HepG2 (cell line): ENCODE measurements at regions not wholly inside any gene's neighbourhood (a gene's known extent, or its start where the extent isn't known, plus 50 kb on each side); places are given as distances from the start of the nearest gene placed in this dataset.

Experiments
- ATAC-seq: fragments of 200-7000 bp; cut with Tn5 transposase; 3 replicates; pipeline ENCODE4 v1.9.1; 2020; ENCODE audit warnings: mild to moderate bottlenecking, moderate library complexity
- BruUV-seq: library from RNA; stranded (reverse); fragments of 400-500 nt; replicated peaks from 2 replicates; lab custom pipeline; 2021; lab: Mats Ljungman, UMichigan
- CTCF ChIA-PET: fragments of 300-600 bp; formaldehyde crosslinking; extraction: SDS; loops from one replicate; lab custom pipeline; 2021; ENCODE audit warnings: low total read pairs, inconsistent platforms, low intra/inter-chr PET ratio; lab: Yijun Ruan, JAX
- POLR2A ChIA-PET: fragments of 350-600 bp; sonication (Branson Sonifier 250); formaldehyde crosslinking; loops from one replicate; lab custom pipeline; 2020; ENCODE audit warnings: antibody characterized with exemption, inconsistent platforms; lab: Yijun Ruan, JAX
- DNase-seq: peaks from one replicate; pipeline ENCODE4 v3.0.0-alpha.2; 2015; ENCODE audit warnings: low spot score
- FAIRE-seq: peaks from 3 replicates; lab custom pipeline; 2011; peaks lifted over from hg19 to GRCh38; lab: Jason Lieb, UNC
- H2AFZ ChIP-seq: one replicate; pipeline ENCODE4 v1.6.1; 2011; ENCODE audit warnings: low read length, inconsistent platforms
- H3K27ac ChIP-seq: fragments of 300-600 bp; 3 replicates; pipeline ENCODE4 v1.8.0; 2011; ENCODE audit warnings: mixed run types, mild to moderate bottlenecking, mixed read lengths, low read length, inconsistent platforms; ENCODE audit not compliant: insufficient read depth; ENCODE audit errors: extremely low read length
- H3K27me3 ChIP-seq, 2 experiments: fragments of 200-600 bp in 1 of 2; 2 replicates in 1 of 2; 3 replicates in 1 of 2; pipeline versions ENCODE4 v1.6.0 to v1.8.0; 2011; ENCODE audit warnings: low read length in 2 of 2, mild to moderate bottlenecking in 2 of 2, moderate library complexity in 2 of 2, inconsistent platforms in 1 of 2; ENCODE audit not compliant: insufficient read depth in 2 of 2, control insufficient read depth in 1 of 2
- H3K36me3 ChIP-seq, 2 experiments: fragments of 200-600 bp in 1 of 2; replicated peaks in 1 of 2; 2 replicates in 1 of 2; 3 replicates in 1 of 2; pipeline versions ENCODE4 v1.5.1 to v1.8.0; 2011; ENCODE audit warnings: low read length in 2 of 2, inconsistent platforms in 1 of 2; ENCODE audit not compliant: insufficient read depth in 2 of 2, control insufficient read depth in 1 of 2
- H3K4me1 ChIP-seq: 2 replicates; pipeline ENCODE4 v1.5.1; 2012; ENCODE audit warnings: low read length, inconsistent platforms; ENCODE audit not compliant: insufficient read depth
- H3K4me2 ChIP-seq: 2 replicates; pipeline ENCODE4 v1.6.0; 2011; ENCODE audit warnings: low read depth, low read length, inconsistent platforms
- H3K4me3 ChIP-seq, 3 experiments: fragments of 200-600 bp in 1 of 3; sonication (generic), shearing (Covaris generic) in 1 of 3; replicated peaks in 1 of 3; 2 replicates each; pipeline ENCODE4 v1.5.1; 2011 to 2016; ENCODE audit warnings: low read length in 3 of 3, inconsistent platforms in 2 of 3, low read depth in 2 of 3, mild to moderate bottlenecking in 2 of 3, control low read depth in 1 of 3, mixed read lengths in 1 of 3; ENCODE audit not compliant: insufficient read depth in 1 of 3
- H3K79me2 ChIP-seq: one replicate; pipeline ENCODE4 v1.6.1; 2011; ENCODE audit warnings: low read length, inconsistent platforms; ENCODE audit not compliant: insufficient read depth
- H3K9ac ChIP-seq: 2 replicates; pipeline ENCODE4 v1.6.0; 2011; ENCODE audit warnings: mild to moderate bottlenecking, low read depth, low read length, inconsistent platforms; ENCODE audit not compliant: insufficient read depth
- H3K9me3 ChIP-seq: 2 replicates; pipeline ENCODE4 v1.5.1; 2012; ENCODE audit warnings: mild to moderate bottlenecking, low read length
- H4K20me1 ChIP-seq: 2 replicates; pipeline ENCODE4 v1.6.0; 2011; ENCODE audit warnings: inconsistent platforms, mild to moderate bottlenecking, low read length, moderate library complexity; ENCODE audit not compliant: insufficient read depth
- CEBPG ChIP-seq: IDR thresholded peaks from 2 replicates; pipeline ENCODE4 v1.6.1; 2016
- HMGA1 ChIP-seq: sonication (generic); formaldehyde crosslinking; conservative IDR thresholded peaks from 2 replicates; pipeline ENCODE4 v1.4.0; 2020; ENCODE audit warnings: missing genetic modification reagents
- MED8 ChIP-seq: sonication (generic); formaldehyde crosslinking; IDR thresholded peaks from 2 replicates; pipeline ENCODE4 v1.8.1; 2023; ENCODE audit warnings: mild to moderate bottlenecking, missing genetic modification reagents; ENCODE audit not compliant: insufficient replicate concordance
- NR1H2 ChIP-seq: sonication (generic); formaldehyde crosslinking; IDR thresholded peaks from 2 replicates; pipeline ENCODE4 v1.8.1; 2022; ENCODE audit warnings: low read depth, missing genetic modification reagents, borderline replicate concordance
- RAD51 ChIP-seq: fragments of 450-650 bp; IDR thresholded peaks from 2 replicates; pipeline ENCODE4 v1.6.1; 2016; ENCODE audit warnings: borderline replicate concordance
- SATB2 ChIP-seq: sonication (generic); formaldehyde crosslinking; IDR thresholded peaks from 2 replicates; pipeline ENCODE4 v1.5.0; 2020; ENCODE audit warnings: missing genetic modification reagents
- SP140L ChIP-seq: sonication (generic); formaldehyde crosslinking; IDR thresholded peaks from 2 replicates; pipeline ENCODE4 v1.4.0; 2020; ENCODE audit warnings: missing genetic modification reagents, borderline replicate concordance
- ZNF253 ChIP-seq: sonication (generic); formaldehyde crosslinking; IDR thresholded peaks from 2 replicates; pipeline ENCODE4 v1.8.0; 2022; ENCODE audit warnings: mild to moderate bottlenecking, missing genetic modification reagents, borderline replicate concordance
- ZNF337 ChIP-seq: sonication (generic); formaldehyde crosslinking; IDR thresholded peaks from 2 replicates; pipeline ENCODE4 v1.5.1; 2020; ENCODE audit warnings: missing genetic modification reagents, low read depth, mild to moderate bottlenecking, borderline replicate concordance
- ZNF577 ChIP-seq: sonication (generic); formaldehyde crosslinking; IDR thresholded peaks from 2 replicates; pipeline ENCODE4 v1.4.0; 2020; ENCODE audit warnings: mild to moderate bottlenecking, low read depth, missing genetic modification reagents, borderline replicate concordance
- WGBS: methylation state at CpG from one replicate; pipeline ENCODE4 v1.1.6; 2017; ENCODE audit warnings: low lambda C conversion rate; 5-methylcytosine and 5-hydroxymethylcytosine counted together
- in situ Hi-C: cut with HindIII; loops from 2 replicates; pipeline ENCODE4 v1.10.0; 2017; ENCODE audit warnings: low pct_unique_long_range_greater_than_20kb; ENCODE audit not compliant: extremely low pct_ligation_motif_present
- intact Hi-C: fragments of 100-400 bp; cut with micrococcal nuclease; formaldehyde crosslinking; loops from one replicate; pipeline ENCODE4 v1.10.0; 2022; ENCODE audit not compliant: unreplicated experiment
- TF ChIP-seq, protein P1 (sequence below): IDR thresholded peaks from 2 replicates; pipeline ENCODE4 v1.6.1; 2016; ENCODE audit warnings: control low read depth
- TF ChIP-seq, protein P2 (sequence below): sonication (generic); formaldehyde crosslinking; IDR thresholded peaks from 2 replicates; pipeline ENCODE4 v1.8.0; 2022; ENCODE audit warnings: missing genetic modification reagents, mild to moderate bottlenecking, moderate library complexity, borderline replicate concordance
- TF ChIP-seq, protein P3 (sequence below), 2 experiments: sonication (generic) in 1 of 2; formaldehyde crosslinking in 1 of 2; IDR thresholded peaks; 2 replicates each; pipeline versions ENCODE4 v1.5.1 to v1.6.1; 2011 to 2020; ENCODE audit warnings: borderline replicate concordance in 1 of 2, low read depth in 1 of 2, low read length in 1 of 2, mild to moderate bottlenecking in 1 of 2, missing genetic modification reagents in 1 of 2, moderate library complexity in 1 of 2

DNA sequence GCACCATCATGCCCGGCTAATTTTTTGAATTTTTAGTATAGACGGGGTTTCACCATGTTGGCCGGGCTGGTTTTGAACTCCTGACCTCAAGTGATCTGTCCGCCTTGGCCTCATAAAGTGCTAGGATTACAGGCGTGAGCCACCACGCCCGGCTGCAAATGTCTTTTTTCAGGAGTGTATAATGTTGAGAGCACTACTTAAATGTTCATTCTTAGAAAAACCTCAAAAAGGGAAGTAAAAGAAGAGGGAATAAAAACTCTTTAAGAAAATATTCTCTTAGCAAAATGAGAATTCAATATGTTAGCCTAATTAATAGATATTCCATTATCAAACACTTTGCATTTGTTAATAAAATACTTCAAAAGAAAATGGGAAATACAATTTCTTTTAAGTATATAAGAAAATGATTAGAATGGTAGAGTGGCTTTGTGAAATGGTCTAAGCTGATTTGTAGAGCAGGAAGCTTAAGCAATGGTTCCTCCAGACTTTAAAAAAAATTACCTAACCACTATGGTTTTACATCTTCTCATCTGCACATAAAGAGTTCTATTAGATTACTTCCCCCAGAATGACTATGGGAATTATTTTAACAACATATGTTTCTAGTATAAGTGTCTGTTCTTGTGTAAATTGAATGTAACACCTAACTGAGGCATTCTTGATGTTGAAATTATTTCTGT, 226.7 kb upstream of the ALCAM start:
- in situ Hi-C loops (no loop called here), intact Hi-C loops (no loop called here)
- WGBS: 19% methylated on average over 7 of the region's 7 CpGs
- H3K9me3 ChIP-seq: no peaks in the 10 kb centered on the region
- BruUV-seq: no TSS peak
- ATAC-seq (no peak), FAIRE-seq (no peak)
- H3K27ac ChIP-seq: no peak overlapping the region
- H3K27me3 ChIP-seq: no peaks in the 10 kb centered on the region
- no peaks in the 10 kb centered on the region for H3K36me3 ChIP-seq
- no peak overlapping the region for H2AFZ ChIP-seq
- H3K4me3 ChIP-seq: no peak overlapping the region
- H3K4me2 ChIP-seq: no peak overlapping the region
- POLR2A ChIA-PET: no interaction called here
- TF ChIP-seq MED8 (no peak), ZNF253 (CRISPR knock-in tag) (no peak), SATB2 (CRISPR knock-in tag) (no peak), ZNF337 (CRISPR knock-in tag) (no peak), SP140L (CRISPR knock-in tag) (no peak), ZNF577 (CRISPR knock-in tag) (no peak), CEBPG (CRISPR knock-in tag) (no peak)
- TF ChIP-seq, all 625 proteins: peak for 0
- H4K20me1 ChIP-seq: no peaks in the 10 kb centered on the region
- H3K79me2 ChIP-seq: no peaks in the 10 kb centered on the region
- no peak for DNase-seq
- no peak overlapping the region for H3K9ac ChIP-seq
- CTCF ChIA-PET: no interaction called here
- no peaks in the 10 kb centered on the region for H3K4me1 ChIP-seq

DNA sequence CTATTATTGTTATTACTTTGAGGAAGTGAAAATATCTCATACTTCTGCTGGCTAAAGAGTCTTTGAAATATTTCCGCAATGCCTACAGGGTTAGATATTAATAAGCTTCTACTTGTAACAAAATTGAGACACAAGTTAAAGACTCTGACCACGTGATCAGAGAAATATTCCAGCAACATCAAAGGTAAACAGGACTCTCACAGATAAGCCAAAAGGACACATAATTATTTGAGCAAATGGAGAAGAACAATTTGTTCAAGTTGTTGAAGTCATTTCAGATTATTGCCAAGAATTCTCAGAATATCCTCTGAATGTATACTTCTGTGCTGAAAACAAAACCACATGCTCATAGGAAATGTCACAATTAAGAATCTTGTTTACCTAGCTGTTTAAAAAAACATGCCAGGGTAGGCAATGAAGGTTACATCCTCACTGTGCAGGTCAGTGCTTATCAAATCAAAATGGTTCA, 225.8 kb upstream of the ALCAM start:
- ATAC-seq (no peak), DNase-seq (no peak), FAIRE-seq (no peak)
- no peaks in the 10 kb centered on the region for H3K9me3 ChIP-seq
- WGBS: 49% methylated on average over 2 of the region's 2 CpGs
- no peaks in the 10 kb centered on the region for H3K36me3 ChIP-seq
- ChIA-PET POLR2A (no interaction called here), CTCF (no interaction called here)
- intact Hi-C loops (no loop called here), in situ Hi-C loops (no loop called here)
- H2AFZ ChIP-seq: no peak overlapping the region
- no peak overlapping the region for H3K9ac ChIP-seq
- H3K4me1 ChIP-seq: no peaks in the 10 kb centered on the region
- H3K4me2 ChIP-seq: no peak overlapping the region
- H3K79me2 ChIP-seq: no peaks in the 10 kb centered on the region
- no peak overlapping the region for H3K27ac ChIP-seq
- no peak for TF ChIP-seq HMGA1 (CRISPR knock-in tag)
- no peak for TF ChIP-seq NR1H2 (CRISPR knock-in tag)
- TF ChIP-seq, protein P1, sequence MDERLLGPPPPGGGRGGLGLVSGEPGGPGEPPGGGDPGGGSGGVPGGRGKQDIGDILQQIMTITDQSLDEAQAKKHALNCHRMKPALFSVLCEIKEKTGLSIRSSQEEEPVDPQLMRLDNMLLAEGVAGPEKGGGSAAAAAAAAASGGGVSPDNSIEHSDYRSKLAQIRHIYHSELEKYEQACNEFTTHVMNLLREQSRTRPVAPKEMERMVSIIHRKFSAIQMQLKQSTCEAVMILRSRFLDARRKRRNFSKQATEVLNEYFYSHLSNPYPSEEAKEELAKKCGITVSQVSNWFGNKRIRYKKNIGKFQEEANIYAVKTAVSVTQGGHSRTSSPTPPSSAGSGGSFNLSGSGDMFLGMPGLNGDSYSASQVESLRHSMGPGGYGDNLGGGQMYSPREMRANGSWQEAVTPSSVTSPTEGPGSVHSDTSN: no peak
- TF ChIP-seq, protein P2, sequence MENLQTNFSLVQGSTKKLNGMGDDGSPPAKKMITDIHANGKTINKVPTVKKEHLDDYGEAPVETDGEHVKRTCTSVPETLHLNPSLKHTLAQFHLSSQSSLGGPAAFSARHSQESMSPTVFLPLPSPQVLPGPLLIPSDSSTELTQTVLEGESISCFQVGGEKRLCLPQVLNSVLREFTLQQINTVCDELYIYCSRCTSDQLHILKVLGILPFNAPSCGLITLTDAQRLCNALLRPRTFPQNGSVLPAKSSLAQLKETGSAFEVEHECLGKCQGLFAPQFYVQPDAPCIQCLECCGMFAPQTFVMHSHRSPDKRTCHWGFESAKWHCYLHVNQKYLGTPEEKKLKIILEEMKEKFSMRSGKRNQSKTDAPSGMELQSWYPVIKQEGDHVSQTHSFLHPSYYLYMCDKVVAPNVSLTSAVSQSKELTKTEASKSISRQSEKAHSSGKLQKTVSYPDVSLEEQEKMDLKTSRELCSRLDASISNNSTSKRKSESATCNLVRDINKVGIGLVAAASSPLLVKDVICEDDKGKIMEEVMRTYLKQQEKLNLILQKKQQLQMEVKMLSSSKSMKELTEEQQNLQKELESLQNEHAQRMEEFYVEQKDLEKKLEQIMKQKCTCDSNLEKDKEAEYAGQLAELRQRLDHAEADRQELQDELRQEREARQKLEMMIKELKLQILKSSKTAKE (CRISPR knock-in tag): no peak
- TF ChIP-seq RAD51: peak; percentile 23; the same call in 1 of the 2 replicates
- TF ChIP-seq, protein P3, sequence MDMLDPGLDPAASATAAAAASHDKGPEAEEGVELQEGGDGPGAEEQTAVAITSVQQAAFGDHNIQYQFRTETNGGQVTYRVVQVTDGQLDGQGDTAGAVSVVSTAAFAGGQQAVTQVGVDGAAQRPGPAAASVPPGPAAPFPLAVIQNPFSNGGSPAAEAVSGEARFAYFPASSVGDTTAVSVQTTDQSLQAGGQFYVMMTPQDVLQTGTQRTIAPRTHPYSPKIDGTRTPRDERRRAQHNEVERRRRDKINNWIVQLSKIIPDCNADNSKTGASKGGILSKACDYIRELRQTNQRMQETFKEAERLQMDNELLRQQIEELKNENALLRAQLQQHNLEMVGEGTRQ (IDR thresholded peaks at IDR 0.05; ENCODE audit: low read depth, low read length): 0 out of 2 replicates have a peak, but pooled peaks have one; percentile 10
- TF ChIP-seq, protein P3 (CRISPR knock-in tag; IDR thresholded peaks at IDR 0.05; ENCODE audit: borderline replicate concordance): no peak
- BruUV-seq: no TSS peak
- H4K20me1 ChIP-seq: no peaks in the 10 kb centered on the region
- no peak overlapping the region for H3K4me3 ChIP-seq
- H3K27me3 ChIP-seq: no peaks in the 10 kb centered on the region
